ENCODE measurements at regions not wholly inside any gene's neighbourhood (a gene's known extent, or its start where the extent isn't known, plus 50 kb on each side); places are given as distances from the start of the nearest gene placed in this dataset.

GRCh38 chrX:44042116-44042515 is 68.9 kb upstream of the NDP start:
- Mint-ChIP-seq H3K27ac (no peak overlapping the region), H3K36me3 (ENCODE audit: low read depth) (no peaks in the 10 kb centered on the region), H3K4me1 (ENCODE audit: low read depth) (no peaks in the 10 kb centered on the region), H3K27me3 (no peaks in the 10 kb centered on the region), H3K4me3 (no peak overlapping the region), H3K9me3 (no peaks in the 10 kb centered on the region)
- ChIA-PET CTCF (no interaction called here), POLR2A (no interaction called here)
- intact Hi-C loops (cut with DNase I, micrococcal nuclease), result no loop called here
- DNase-seq, result no peak
- H3K27me3 ChIP-seq (ENCODE audit: control insufficient read depth in 1 of 2, insufficient read depth in 2 of 2, low read length in 2 of 2), result no peaks in the 10 kb centered on the region
- no peaks in the 10 kb centered on the region for H3K9me3 ChIP-seq (ENCODE audit: control insufficient read depth in 1 of 2, insufficient read depth in 1 of 2, low read length in 2 of 2)
- H3K36me3 ChIP-seq (ENCODE audit: insufficient read depth, low read length), result no peaks in the 10 kb centered on the region
- no peak for TF ChIP-seq CTCF (IDR thresholded peaks at IDR 0.05)
- ATAC-seq (ENCODE audit: poor library complexity), result no peak
- no peak overlapping the region for H3K4me3 ChIP-seq (ENCODE audit: low read length)
- H3K27ac ChIP-seq (ENCODE audit: low read depth in 1 of 2, low read length in 2 of 2), result no peak overlapping the region
- H3K4me1 ChIP-seq (ENCODE audit: insufficient read depth, low read length), result no peaks in the 10 kb centered on the region

GRCh38 chrX:44040406-44040805 is 67.2 kb upstream of the NDP start:
- Histone ChIP-seq H3K4me3 (ENCODE audit: low read length) (no peak overlapping the region), H3K27me3 (ENCODE audit: control insufficient read depth in 1 of 2, insufficient read depth in 2 of 2, low read length in 2 of 2) (no peaks in the 10 kb centered on the region), H3K36me3 (ENCODE audit: insufficient read depth, low read length) (no peaks in the 10 kb centered on the region), H3K27ac (ENCODE audit: low read depth in 1 of 2, low read length in 2 of 2) (no peak overlapping the region), H3K4me1 (ENCODE audit: insufficient read depth, low read length) (no peaks in the 10 kb centered on the region), H3K9me3 (ENCODE audit: control insufficient read depth in 1 of 2, insufficient read depth in 1 of 2, low read length in 2 of 2) (no peaks in the 10 kb centered on the region)
- Mint-ChIP-seq H3K4me3 (no peak overlapping the region), H3K9me3 (no peaks in the 10 kb centered on the region), H3K27ac (no peak overlapping the region), H3K4me1 (ENCODE audit: low read depth) (no peaks in the 10 kb centered on the region), H3K36me3 (ENCODE audit: low read depth) (no peaks in the 10 kb centered on the region), H3K27me3 (no peaks in the 10 kb centered on the region)
- DNase-seq (no peak), ATAC-seq (ENCODE audit: poor library complexity) (no peak)
- ChIA-PET CTCF (no interaction called here), POLR2A (no interaction called here)
- intact Hi-C loops (cut with DNase I, micrococcal nuclease), result no loop called here
- TF ChIP-seq CTCF (IDR thresholded peaks at IDR 0.05), result no peak

GRCh38 chrX:44039556-44039955 is 66.4 kb upstream of the NDP start:
- H3K36me3 Mint-ChIP-seq (ENCODE audit: low read depth), result no peaks in the 10 kb centered on the region
- ChIA-PET CTCF (no interaction called here), POLR2A (no interaction called here)
- no peaks in the 10 kb centered on the region for H3K9me3 Mint-ChIP-seq
- H3K4me1 Mint-ChIP-seq (ENCODE audit: low read depth), result no peaks in the 10 kb centered on the region
- H3K4me3 ChIP-seq (ENCODE audit: low read length), result no peak overlapping the region
- intact Hi-C loops (cut with DNase I, micrococcal nuclease), result no loop called here
- no peak overlapping the region for H3K27ac Mint-ChIP-seq
- no peaks in the 10 kb centered on the region for H3K27me3 Mint-ChIP-seq
- ATAC-seq (ENCODE audit: poor library complexity) (no peak), DNase-seq (no peak)
- no peak overlapping the region for H3K4me3 Mint-ChIP-seq
- H3K27me3 ChIP-seq (ENCODE audit: control insufficient read depth in 1 of 2, insufficient read depth in 2 of 2, low read length in 2 of 2), result no peaks in the 10 kb centered on the region
- no peak overlapping the region for H3K27ac ChIP-seq (ENCODE audit: low read depth in 1 of 2, low read length in 2 of 2)
- H3K4me1 ChIP-seq (ENCODE audit: insufficient read depth, low read length), result no peaks in the 10 kb centered on the region
- no peaks in the 10 kb centered on the region for H3K9me3 ChIP-seq (ENCODE audit: control insufficient read depth in 1 of 2, insufficient read depth in 1 of 2, low read length in 2 of 2)
- TF ChIP-seq CTCF (IDR thresholded peaks at IDR 0.05), result no peak
- H3K36me3 ChIP-seq (ENCODE audit: insufficient read depth, low read length), result no peaks in the 10 kb centered on the region

All from CD4-positive, alpha-beta T cell (primary cell).